ENCODE measurements at regions not wholly inside any gene's neighbourhood (a gene's known extent, or its start where the extent isn't known, plus 50 kb on each side); places are given as distances from the start of the nearest gene placed in this dataset.
"Not testable (repeated sequence)": the region's sequence is repeated elsewhere in the genome, so short reads cannot be mapped to it uniquely, and the experiment has no call there.

GRCh38 chr7:79615871-79616640, 162.6 kb upstream of the MAGI2 start:
- DNase-seq = no peak

GRCh38 chr7:79615466-79615865, 162.0 kb upstream of the MAGI2 start:
- DNase-seq = no peak

GRCh38 chr7:79612903-79613302, 159.4 kb upstream of the MAGI2 start:
- no peak for DNase-seq

GRCh38 chr7:79612022-79612421, 158.6 kb upstream of the MAGI2 start:
- DNase-seq = no peak

- no peak for DNase-seq
Measured at GRCh38 chr7:79610748-79611304, 157.4 kb upstream of the MAGI2 start.

GRCh38 chr7:79610313-79610712, 156.8 kb upstream of the MAGI2 start:
- no peak for DNase-seq

- no peak for DNase-seq
Measured at GRCh38 chr7:79608005-79608404, 154.5 kb upstream of the MAGI2 start.

GRCh38 chr7:79604841-79605240, 151.4 kb upstream of the MAGI2 start:
- no peak for DNase-seq

- no peak for DNase-seq
Measured at GRCh38 chr7:79598351-79598750, 144.9 kb upstream of the MAGI2 start.

- not testable (repeated sequence) for DNase-seq
Measured at GRCh38 chr7:79594671-79595070, 141.2 kb upstream of the MAGI2 start.

GRCh38 chr7:79593866-79594301, 140.4 kb upstream of the MAGI2 start:
- no peak for DNase-seq

GRCh38 chr7:79590916-79591623, 137.6 kb upstream of the MAGI2 start:
- DNase-seq = no peak

- no peak for DNase-seq
Measured at GRCh38 chr7:79590391-79590790, 136.9 kb upstream of the MAGI2 start.

GRCh38 chr7:79570903-79571302, 117.4 kb upstream of the MAGI2 start:
- no peak for DNase-seq

GRCh38 chr7:79563821-79564522, 110.5 kb upstream of the MAGI2 start:
- DNase-seq = no peak

GRCh38 chr7:79555571-79555970, 102.1 kb upstream of the MAGI2 start:
- DNase-seq = no peak

- DNase-seq = no peak
Measured at GRCh38 chr7:79553811-79554555, 100.5 kb upstream of the MAGI2 start.

- no peak for DNase-seq
Measured at GRCh38 chr7:79552463-79552862, 99.0 kb upstream of the MAGI2 start.

GRCh38 chr7:79548727-79549126, 95.3 kb upstream of the MAGI2 start:
- DNase-seq = no peak

- no peak for DNase-seq
Measured at GRCh38 chr7:79547132-79547531, 93.7 kb upstream of the MAGI2 start.

GRCh38 chr7:79540592-79540991, 87.1 kb upstream of the MAGI2 start:
- no peak for DNase-seq

GRCh38 chr7:79534128-79534527, 80.7 kb upstream of the MAGI2 start:
- no peak for DNase-seq

Measured in NCI-H526 treated with DMSO at 0.1 percent for 48 hours (cell line).